SU-DHL-6 (cell line): ENCODE measurements at regions not wholly inside any gene's neighbourhood (a gene's known extent, or its start where the extent isn't known, plus 50 kb on each side); places are given as distances from the start of the nearest gene placed in this dataset.

Experiments
- EZH2phosphoT487 ChIP-seq: fragments of 200-600 bp; sonication (generic), shearing (Covaris generic); conservative IDR thresholded peaks from 2 replicates; pipeline ENCODE4 v1.6.1; 2018; ENCODE audit warnings: mild to moderate bottlenecking, antibody characterized with exemption, low read length, moderate library complexity, mixed read lengths
- TF ChIP-seq, protein P1 (sequence below): fragments of 200-600 bp; sonication (generic); IDR thresholded peaks from one replicate; pipeline ENCODE4 v1.5.1; 2017; ENCODE audit warnings: antibody characterized with exemption, mild to moderate bottlenecking, low read length, moderate library complexity; ENCODE audit not compliant: insufficient read depth, poor library complexity, severe bottlenecking

DNA sequence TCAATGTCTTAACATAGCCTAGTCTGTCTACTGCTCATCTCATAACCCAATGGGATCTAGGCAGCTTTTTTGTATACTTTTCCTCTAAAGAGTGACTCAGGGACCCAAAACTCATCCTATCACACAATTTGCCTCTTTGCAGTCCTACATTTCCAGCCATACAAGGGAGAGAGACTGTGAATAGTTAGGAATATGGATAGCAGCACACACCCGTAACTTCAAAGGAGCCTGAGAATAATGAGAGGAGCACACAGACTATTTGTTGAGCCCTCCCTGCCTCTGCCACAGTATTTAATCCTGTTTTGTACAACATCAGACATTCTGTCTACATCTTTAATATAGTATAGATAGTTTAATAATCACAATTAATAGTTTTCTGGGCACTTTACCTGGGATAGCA is 83.2 kb downstream of the AREG start:
- TF ChIP-seq, protein P1, sequence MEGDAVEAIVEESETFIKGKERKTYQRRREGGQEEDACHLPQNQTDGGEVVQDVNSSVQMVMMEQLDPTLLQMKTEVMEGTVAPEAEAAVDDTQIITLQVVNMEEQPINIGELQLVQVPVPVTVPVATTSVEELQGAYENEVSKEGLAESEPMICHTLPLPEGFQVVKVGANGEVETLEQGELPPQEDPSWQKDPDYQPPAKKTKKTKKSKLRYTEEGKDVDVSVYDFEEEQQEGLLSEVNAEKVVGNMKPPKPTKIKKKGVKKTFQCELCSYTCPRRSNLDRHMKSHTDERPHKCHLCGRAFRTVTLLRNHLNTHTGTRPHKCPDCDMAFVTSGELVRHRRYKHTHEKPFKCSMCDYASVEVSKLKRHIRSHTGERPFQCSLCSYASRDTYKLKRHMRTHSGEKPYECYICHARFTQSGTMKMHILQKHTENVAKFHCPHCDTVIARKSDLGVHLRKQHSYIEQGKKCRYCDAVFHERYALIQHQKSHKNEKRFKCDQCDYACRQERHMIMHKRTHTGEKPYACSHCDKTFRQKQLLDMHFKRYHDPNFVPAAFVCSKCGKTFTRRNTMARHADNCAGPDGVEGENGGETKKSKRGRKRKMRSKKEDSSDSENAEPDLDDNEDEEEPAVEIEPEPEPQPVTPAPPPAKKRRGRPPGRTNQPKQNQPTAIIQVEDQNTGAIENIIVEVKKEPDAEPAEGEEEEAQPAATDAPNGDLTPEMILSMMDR: no peak
- TF ChIP-seq EZH2phosphoT487: no peak
